Neuronal stem cell (in vitro differentiated cells): ENCODE measurements at regions not wholly inside any gene's neighbourhood (a gene's known extent, or its start where the extent isn't known, plus 50 kb on each side); places are given as distances from the start of the nearest gene placed in this dataset.

ENCODE experiments used
- DNase-seq: peaks from one replicate; pipeline ENCODE4 v3.0.0-alpha.2; 2013; ENCODE audit warnings: low spot score
- H2AFZ ChIP-seq: one replicate; pipeline ENCODE4 v1.6.1; 2013; ENCODE audit warnings: mild to moderate bottlenecking, low read length, inconsistent platforms
- H2AK5ac ChIP-seq: 2 replicates; pipeline ENCODE4 v1.6.1; 2013; ENCODE audit warnings: low read depth, mild to moderate bottlenecking, inconsistent platforms, low read length, moderate library complexity, mixed read lengths
- H2BK120ac ChIP-seq: 2 replicates; pipeline ENCODE4 v1.6.1; 2013; ENCODE audit warnings: low read depth, mild to moderate bottlenecking, inconsistent platforms, low read length, moderate library complexity, mixed read lengths
- H2BK12ac ChIP-seq: one replicate; pipeline ENCODE4 v1.6.1; 2013; ENCODE audit warnings: low read length, inconsistent platforms
- H2BK15ac ChIP-seq: 2 replicates; pipeline ENCODE4 v1.6.1; 2013; ENCODE audit warnings: mild to moderate bottlenecking, low read length, inconsistent platforms, mixed read lengths
- H2BK5ac ChIP-seq: one replicate; pipeline ENCODE4 v1.6.1; 2013; ENCODE audit warnings: inconsistent platforms, mild to moderate bottlenecking, low read length, moderate library complexity
- H3K14ac ChIP-seq: one replicate; pipeline ENCODE4 v1.6.1; 2013; ENCODE audit warnings: low read length, inconsistent platforms
- H3K18ac ChIP-seq: 2 replicates; pipeline ENCODE4 v1.6.1; 2013; ENCODE audit warnings: low read length, inconsistent platforms
- H3K23ac ChIP-seq: 2 replicates; pipeline ENCODE4 v1.6.1; 2013; ENCODE audit warnings: low read depth, mild to moderate bottlenecking, mixed read lengths, low read length, inconsistent platforms; ENCODE audit not compliant: poor library complexity
- H3K27ac ChIP-seq: replicated peaks from 3 replicates; pipeline ENCODE4 v1.5.1; 2013; ENCODE audit warnings: low read length, inconsistent platforms
- H3K27me3 ChIP-seq, 3 experiments: 2 replicates each; pipeline ENCODE4 v1.6.1; 2013; ENCODE audit warnings: low read length in 3 of 3, mild to moderate bottlenecking in 2 of 3, inconsistent platforms in 1 of 3, low read depth in 1 of 3, mixed read lengths in 1 of 3, moderate library complexity in 1 of 3; ENCODE audit not compliant: control insufficient read depth in 3 of 3, insufficient read depth in 3 of 3
- H3K36me3 ChIP-seq, 2 donors: replicated peaks in 1 of 2; 2 replicates each; pipeline ENCODE4 v1.6.1; 2013; ENCODE audit warnings: low read length in 2 of 2; ENCODE audit not compliant: control insufficient read depth in 2 of 2, insufficient read depth in 2 of 2
- H3K4ac ChIP-seq: 2 replicates; pipeline ENCODE4 v1.6.1; 2013; ENCODE audit warnings: inconsistent platforms, mild to moderate bottlenecking, low read length, moderate library complexity
- H3K4me1 ChIP-seq, 2 donors: 1 replicate in 1 of 2; 2 replicates in 1 of 2; pipeline ENCODE4 v1.6.1; 2013; ENCODE audit warnings: low read length in 2 of 2, low read depth in 1 of 2; ENCODE audit not compliant: control insufficient read depth in 2 of 2, insufficient read depth in 1 of 2
- H3K4me2 ChIP-seq: one replicate; pipeline ENCODE4 v1.6.1; 2013; ENCODE audit warnings: mild to moderate bottlenecking, low read length, inconsistent platforms; ENCODE audit not compliant: insufficient read depth, poor library complexity, severe bottlenecking
- H3K4me3 ChIP-seq, 2 donors: 2 replicates each; pipeline ENCODE4 v1.5.1; 2013; ENCODE audit warnings: low read length in 2 of 2, mild to moderate bottlenecking in 2 of 2, inconsistent platforms in 1 of 2, moderate library complexity in 1 of 2
- H3K79me1 ChIP-seq: one replicate; pipeline ENCODE4 v1.6.1; 2013; ENCODE audit warnings: low read depth, mild to moderate bottlenecking, inconsistent platforms, low read length, moderate library complexity
- H3K9ac ChIP-seq: one replicate; pipeline ENCODE4 v1.6.1; 2013; ENCODE audit warnings: mild to moderate bottlenecking, low read depth, low read length, inconsistent platforms; ENCODE audit not compliant: poor library complexity
- H3K9me3 ChIP-seq, 2 donors: replicated peaks in 1 of 2; 2 replicates each; pipeline versions ENCODE3 to v1.6.1; 2013; ENCODE audit warnings: low read length in 2 of 2, mild to moderate bottlenecking in 2 of 2, inconsistent platforms in 1 of 2, low read depth in 1 of 2, mixed read lengths in 1 of 2, moderate library complexity in 1 of 2; ENCODE audit not compliant: control insufficient read depth in 2 of 2, insufficient read depth in 1 of 2
- H4K8ac ChIP-seq: one replicate; pipeline ENCODE4 v1.6.1; 2013; ENCODE audit warnings: low read depth, mild to moderate bottlenecking, inconsistent platforms, low read length, moderate library complexity
- H4K91ac ChIP-seq: one replicate; pipeline ENCODE4 v1.6.1; 2013; ENCODE audit warnings: low read length, low read depth, mild to moderate bottlenecking, inconsistent platforms; ENCODE audit not compliant: poor library complexity
- WGBS, 2 donors: extraction: QIAGEN DNeasy Blood & Tissue Kit; methylation state at CpG; one replicate each; pipeline ENCODE4 v1.1.7; 2013; ENCODE audit warnings: missing lambda C conversion rate in 2 of 2, mixed read lengths in 1 of 2; ENCODE audit not compliant: insufficient read length in 2 of 2, insufficient replicate concordance in 1 of 2; ENCODE audit errors: extremely low coverage in 2 of 2; 5-methylcytosine and 5-hydroxymethylcytosine counted together

GRCh38 chr2:129766374-129766993 lies 213.0 kb upstream of the RAB6C start:
- H4K8ac ChIP-seq: no peak overlapping the region
- peak overlapping the region; percentile 63 for H3K18ac ChIP-seq
- peaks cover 0 to 4% of the 10 kb centered on the region in 2 donors for H3K4me1 ChIP-seq
- H3K27ac ChIP-seq: no peak overlapping the region
- H3K23ac ChIP-seq: no peak overlapping the region
- peak overlapping the region; percentile 27 for H2BK12ac ChIP-seq
- no peak for DNase-seq
- H3K27me3 ChIP-seq: peaks cover 0 to 1% (median 0%) of the 10 kb centered on the region in 3 experiments
- no peak overlapping the region for H2AFZ ChIP-seq
- H3K36me3 ChIP-seq: no peaks in the 10 kb centered on the region
- no peak overlapping the region for H3K4me2 ChIP-seq
- no peaks in the 10 kb centered on the region for H3K79me1 ChIP-seq
- no peak overlapping the region for H3K4ac ChIP-seq
- H3K4me3 ChIP-seq: no peak overlapping the region
- no peak overlapping the region for H2BK5ac ChIP-seq
- H2AK5ac ChIP-seq: peak overlapping the region; percentile 17
- no CpG with 5 or more reads among the region's 16 CpGs for WGBS, 2 donors
- peak overlapping the region; percentile 42 for H3K14ac ChIP-seq
- no peak overlapping the region for H2BK15ac ChIP-seq
- no peak overlapping the region for H2BK120ac ChIP-seq
- peaks cover 0 to 2% of the 10 kb centered on the region in 2 donors for H3K9me3 ChIP-seq
- H3K9ac ChIP-seq: no peak overlapping the region
- no peak overlapping the region for H4K91ac ChIP-seq

- H3K23ac ChIP-seq: no peak overlapping the region
- H4K8ac ChIP-seq: peak overlapping the region; percentile 85
- H3K36me3 ChIP-seq: no peaks in the 10 kb centered on the region
- no peak overlapping the region for H2BK12ac ChIP-seq
- H3K27ac ChIP-seq: no peak overlapping the region
- H3K27me3 ChIP-seq: peaks cover 0 to 1% (median 0%) of the 10 kb centered on the region in 3 experiments
- H3K4me1 ChIP-seq: peaks cover 0 to 4% of the 10 kb centered on the region in 2 donors
- H2AFZ ChIP-seq: no peak overlapping the region
- H2BK120ac ChIP-seq: no peak overlapping the region
- no CpG with 5 or more reads among the region's 22 CpGs for WGBS, 2 donors
- H3K4ac ChIP-seq: no peak overlapping the region
- no peak overlapping the region for H3K4me3 ChIP-seq
- DNase-seq: no peak
- H3K4me2 ChIP-seq: no peak overlapping the region
- H2BK15ac ChIP-seq: no peak overlapping the region
- no peak overlapping the region for H3K9ac ChIP-seq
- no peak overlapping the region for H2BK5ac ChIP-seq
- no peak overlapping the region for H3K14ac ChIP-seq
- H3K18ac ChIP-seq: no peak overlapping the region
- no peak overlapping the region for H4K91ac ChIP-seq
- no peaks in the 10 kb centered on the region for H3K79me1 ChIP-seq
- H2AK5ac ChIP-seq: peak overlapping the region; percentile 27
- H3K9me3 ChIP-seq: peaks cover 0 to 2% of the 10 kb centered on the region in 2 donors
Observed at GRCh38 chr2:129767346-129768035, 212.0 kb upstream of the RAB6C start.

- Histone ChIP-seq H3K79me1 (no peaks in the 10 kb centered on the region), H3K9me3 (peaks cover 0 to 2% of the 10 kb centered on the region in 2 donors), H3K27me3 (peaks cover 0 to 1% (median 0%) of the 10 kb centered on the region in 3 experiments), H3K4me1 (peaks cover 0 to 4% of the 10 kb centered on the region in 2 donors), H3K9ac (no peak overlapping the region), H3K18ac (peak overlapping the region; percentile 32), H2BK15ac (no peak overlapping the region), H2BK12ac (no peak overlapping the region), H3K27ac (no peak overlapping the region), H2BK120ac (no peak overlapping the region), H3K4ac (no peak overlapping the region), H3K4me3 (no peak overlapping the region), H4K91ac (no peak overlapping the region), H2AK5ac (no peak overlapping the region), H2BK5ac (no peak overlapping the region), H3K14ac (no peak overlapping the region), H3K4me2 (no peak overlapping the region), H3K23ac (no peak overlapping the region), H3K36me3 (no peaks in the 10 kb centered on the region), H2AFZ (no peak overlapping the region), H4K8ac (no peak overlapping the region)
- WGBS, 2 donors: no CpG with 5 or more reads among the region's 6 CpGs
- DNase-seq: no peak
Observed at GRCh38 chr2:129768036-129768386, 211.5 kb upstream of the RAB6C start.

GRCh38 chr2:129768485-129769184 lies 210.8 kb upstream of the RAB6C start:
- no CpG with 5 or more reads among the region's 11 CpGs for WGBS, 2 donors
- peaks cover 0 to 4% of the 10 kb centered on the region in 2 donors for H3K4me1 ChIP-seq
- H3K36me3 ChIP-seq: no peaks in the 10 kb centered on the region
- H3K9me3 ChIP-seq: peaks cover 0 to 2% of the 10 kb centered on the region in 2 donors
- no peak overlapping the region for H3K4ac ChIP-seq
- no peak overlapping the region for H3K23ac ChIP-seq
- H3K27ac ChIP-seq: no peak overlapping the region
- no peak overlapping the region for H2BK12ac ChIP-seq
- H3K4me3 ChIP-seq: no peak overlapping the region
- no peak overlapping the region for H3K4me2 ChIP-seq
- DNase-seq: no peak
- H3K79me1 ChIP-seq: no peaks in the 10 kb centered on the region
- H4K91ac ChIP-seq: no peak overlapping the region
- no peak overlapping the region for H2AFZ ChIP-seq
- H3K18ac ChIP-seq: no peak overlapping the region
- no peak overlapping the region for H4K8ac ChIP-seq
- H3K14ac ChIP-seq: no peak overlapping the region
- H3K27me3 ChIP-seq: peaks cover 0 to 1% (median 0%) of the 10 kb centered on the region in 3 experiments
- H2BK5ac ChIP-seq: no peak overlapping the region
- no peak overlapping the region for H2AK5ac ChIP-seq
- no peak overlapping the region for H3K9ac ChIP-seq
- no peak overlapping the region for H2BK120ac ChIP-seq
- no peak overlapping the region for H2BK15ac ChIP-seq
